Transverse colon (tissue), 3 donors: ENCODE measurements at regions not wholly inside any gene's neighbourhood (a gene's known extent, or its start where the extent isn't known, plus 50 kb on each side); places are given as distances from the start of the nearest gene placed in this dataset.

Experiments
- CTCF ChIP-seq, 5 experiments: fragments of 200-600 bp in 3 of 5; fragments of 450-650 bp in 2 of 5; sonication (generic) in 3 of 5; IDR thresholded peaks; 1 replicate in 2 of 5; 2 replicates in 3 of 5; pipeline ENCODE4 v1.5.1; 2016 to 2017; ENCODE audit warnings: antibody characterized with exemption in 5 of 5, inconsistent platforms in 3 of 5, mild to moderate bottlenecking in 2 of 5, moderate library complexity in 1 of 5
- EP300 ChIP-seq: sonication (generic); formaldehyde crosslinking; IDR thresholded peaks from one replicate; pipeline ENCODE4 v1.6.1; 2017; ENCODE audit warnings: antibody characterized with exemption, low read depth
- POLR2A ChIP-seq: fragments of 450-650 bp; IDR thresholded peaks from one replicate; pipeline ENCODE4 v1.6.1; 2016; ENCODE audit warnings: antibody characterized with exemption, mild to moderate bottlenecking, moderate library complexity

DNA sequence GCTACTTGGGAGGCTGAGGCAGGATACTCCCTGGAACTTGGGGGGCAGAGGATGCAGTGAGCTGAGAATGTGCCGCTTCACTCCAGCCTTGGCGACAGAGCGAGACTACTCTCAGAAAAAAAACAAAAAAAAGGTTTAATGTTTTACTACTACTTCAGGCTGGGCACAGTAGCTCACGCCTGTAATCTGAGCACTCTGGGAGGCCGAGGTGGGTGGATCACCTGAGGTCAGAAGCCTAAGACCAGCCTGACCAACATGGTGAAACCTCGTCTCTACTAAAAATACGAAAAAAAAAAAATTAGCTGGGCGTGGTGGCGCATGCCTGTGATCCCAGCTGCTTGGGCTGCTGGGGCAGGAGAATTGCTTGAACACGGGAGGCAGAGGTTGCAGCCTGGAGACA lies 75.7 kb upstream of the ATIC start:
- TF ChIP-seq CTCF (IDR thresholded peaks at IDR 0.05) (no peak), POLR2A (no peak), EP300 (no peak)
